ENCODE measurements at regions not wholly inside any gene's neighbourhood (a gene's known extent, or its start where the extent isn't known, plus 50 kb on each side); places are given as distances from the start of the nearest gene placed in this dataset.

DNA sequence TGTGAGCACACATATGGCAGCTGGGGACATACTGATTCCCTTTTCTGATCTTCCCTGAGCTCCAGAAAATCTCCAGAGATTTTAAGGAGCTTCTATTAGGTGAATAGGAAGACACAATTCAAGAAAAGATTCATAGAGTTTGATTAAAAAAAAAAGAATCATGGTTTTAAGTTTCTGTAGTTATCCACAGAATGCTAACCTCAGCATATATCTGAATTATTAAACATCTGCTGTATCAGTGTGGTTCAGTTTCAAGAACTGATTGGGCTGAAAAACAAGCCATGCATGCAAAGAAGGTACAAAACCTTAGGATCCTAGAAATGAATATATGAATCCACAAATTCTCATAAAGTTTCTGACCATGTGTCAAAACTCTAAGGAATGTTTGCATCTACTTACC lies 94.1 kb upstream of the ZNF438 start:
- TF ChIP-seq CTCF (conservative IDR thresholded peaks at IDR 0.05): no peak
- no peak for TF ChIP-seq ZFX (IDR thresholded peaks at IDR 0.05)
